ENCODE measurements at regions not wholly inside any gene's neighbourhood (a gene's known extent, or its start where the extent isn't known, plus 50 kb on each side); places are given as distances from the start of the nearest gene placed in this dataset.
"Not testable (repeated sequence)": the region's sequence is repeated elsewhere in the genome, so short reads cannot be mapped to it uniquely, and the experiment has no call there.

DNA sequence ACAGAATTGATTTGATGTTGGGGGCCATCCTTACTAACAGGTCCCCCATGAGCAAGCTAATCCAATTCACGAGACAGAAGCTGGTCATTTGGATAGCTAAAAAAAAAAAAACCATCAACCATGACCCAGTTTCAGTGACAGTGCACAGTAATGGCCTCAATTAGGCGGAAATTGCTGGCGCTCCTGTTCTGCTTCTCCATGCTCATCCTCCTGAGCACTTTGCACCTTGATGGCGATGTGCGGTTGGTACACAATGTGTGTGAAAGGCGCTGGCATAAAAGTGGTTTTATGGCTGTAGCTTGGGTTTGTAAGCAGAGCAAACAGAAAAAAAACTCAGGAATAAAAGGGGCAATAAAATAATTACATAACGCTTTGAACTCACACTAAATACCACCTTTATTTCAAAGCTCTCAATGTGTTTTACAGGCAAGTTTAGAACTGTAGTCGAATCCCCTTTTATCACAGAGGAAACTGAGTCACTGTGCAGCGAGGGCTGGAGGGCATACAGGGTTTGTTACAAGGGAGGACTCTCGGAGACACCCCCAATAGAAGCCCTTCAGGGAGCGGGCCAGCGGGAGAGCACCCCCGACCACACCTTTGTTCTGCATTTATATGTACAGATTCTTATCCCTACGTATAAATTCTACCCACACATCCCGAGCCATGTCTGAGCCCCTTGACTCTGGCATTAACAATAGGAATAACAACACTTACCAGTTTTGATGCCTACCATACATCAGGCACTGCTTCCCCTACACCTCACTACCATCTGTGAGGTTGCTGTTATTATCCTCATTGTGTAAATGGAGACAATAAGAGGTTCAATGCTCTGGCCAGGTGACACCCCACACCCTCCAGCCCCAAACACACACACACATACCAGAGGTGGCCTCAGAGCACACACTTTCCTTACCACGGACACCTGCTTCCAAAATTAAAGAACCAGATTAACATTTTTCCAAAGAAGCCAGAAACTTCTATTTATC is 213.5 kb upstream of the IRF2BP2 start:
- Histone ChIP-seq H3K27me3 (no peaks in the 10 kb centered on the region), H3K36me3 (no peaks in the 10 kb centered on the region), H3K9me3 (no peaks in the 10 kb centered on the region), H3K4me3 (no peak overlapping the region)
- DNase-seq, result no peak

DNA sequence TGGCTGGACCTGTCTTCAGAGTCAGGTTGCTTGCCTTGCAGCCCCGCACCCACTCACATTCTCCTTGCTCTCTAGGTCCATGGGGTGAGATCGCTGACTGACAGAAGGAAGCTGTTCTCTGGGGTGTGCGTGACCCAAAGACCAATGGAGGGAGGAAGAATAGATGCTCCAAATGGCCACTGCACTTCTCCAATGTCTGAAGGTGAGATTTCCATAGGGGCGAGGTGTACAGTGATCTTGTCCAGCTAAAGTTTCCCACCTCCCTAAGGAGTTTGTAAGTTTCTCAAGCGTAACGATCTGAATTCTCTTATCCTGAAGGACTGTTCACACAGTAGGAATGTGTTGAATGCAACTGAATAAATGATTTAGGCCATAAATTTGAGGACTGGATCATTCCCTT is 211.9 kb upstream of the IRF2BP2 start:
- no peak overlapping the region for H3K4me3 ChIP-seq
- DNase-seq, result no peak

GRCh38 chr1:234820597-234820996 is 210.6 kb upstream of the IRF2BP2 start:
- Histone ChIP-seq H3K9me3 (no peaks in the 10 kb centered on the region), H3K4me3 (no peak overlapping the region), H3K27me3 (no peaks in the 10 kb centered on the region), H3K36me3 (no peaks in the 10 kb centered on the region)
- DNase-seq, result no peak

More for the DNA sequence above, 211.9 kb upstream of the IRF2BP2 start:
- Histone ChIP-seq H3K27me3 (no peaks in the 10 kb centered on the region), H3K9me3 (no peaks in the 10 kb centered on the region), H3K36me3 (no peaks in the 10 kb centered on the region)

DNA sequence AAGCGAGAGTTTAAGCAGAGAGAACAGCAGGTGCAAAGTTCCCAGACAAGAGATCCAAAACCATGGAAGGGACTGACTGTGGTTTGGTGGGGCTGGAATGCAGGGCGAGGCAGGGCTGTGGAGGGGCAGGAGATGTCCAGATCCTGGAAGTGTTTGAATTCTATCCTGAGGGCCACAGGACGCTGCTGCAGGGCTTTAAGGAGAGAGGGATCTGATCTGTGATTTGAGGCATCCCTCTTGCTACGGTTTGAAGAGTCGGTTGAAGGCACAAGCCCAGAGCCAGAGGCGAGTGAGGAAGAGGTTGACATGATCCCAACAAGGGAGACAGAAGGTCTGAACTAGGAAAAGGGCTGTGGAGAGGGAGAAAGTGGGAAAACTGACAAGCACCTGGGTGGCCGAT is 209.9 kb upstream of the IRF2BP2 start:
- H3K4me3 ChIP-seq, DNase-seq, H3K36me3 ChIP-seq, H3K9me3 ChIP-seq, H3K27me3 ChIP-seq: not testable (repeated sequence)

DNA sequence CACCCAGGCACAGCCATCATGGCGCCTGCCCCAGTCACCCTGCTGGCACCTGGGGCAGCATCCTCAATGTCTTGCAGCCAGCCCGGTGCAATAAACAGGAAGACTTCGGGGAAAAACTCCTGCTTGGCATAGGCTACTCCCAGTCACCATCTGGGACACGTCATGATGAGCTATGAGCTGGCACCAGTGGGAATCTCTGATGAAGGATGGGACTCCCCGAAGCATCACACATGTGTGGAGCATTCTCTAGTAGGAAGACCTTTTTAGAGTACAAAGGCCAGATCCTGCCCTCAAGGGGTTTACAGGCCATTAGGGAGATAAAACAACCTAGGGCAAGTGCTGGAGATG is 208.0 kb upstream of the IRF2BP2 start:
- H3K27me3 ChIP-seq, H3K4me3 ChIP-seq, H3K36me3 ChIP-seq, H3K9me3 ChIP-seq: not testable (repeated sequence)
- DNase-seq, result peak; percentile 80

- H3K9me3 ChIP-seq, H3K4me3 ChIP-seq, DNase-seq, H3K36me3 ChIP-seq, H3K27me3 ChIP-seq: not testable (repeated sequence)
Measured at GRCh38 chr1:234817313-234818039, 207.5 kb upstream of the IRF2BP2 start.

GRCh38 chr1:234816864-234817263 is 206.9 kb upstream of the IRF2BP2 start:
- H3K27me3 ChIP-seq, H3K9me3 ChIP-seq, H3K4me3 ChIP-seq, DNase-seq, H3K36me3 ChIP-seq: not testable (repeated sequence)

GRCh38 chr1:234816186-234816851 is 206.3 kb upstream of the IRF2BP2 start:
- peak; percentile 78 for DNase-seq
- not testable (repeated sequence) for H3K4me3 ChIP-seq, H3K9me3 ChIP-seq, H3K27me3 ChIP-seq, H3K36me3 ChIP-seq

- not testable (repeated sequence) for H3K27me3 ChIP-seq, H3K4me3 ChIP-seq, H3K36me3 ChIP-seq, DNase-seq, H3K9me3 ChIP-seq
Measured at GRCh38 chr1:234815295-234815815, 205.4 kb upstream of the IRF2BP2 start.

GRCh38 chr1:234814235-234814634 is 204.3 kb upstream of the IRF2BP2 start:
- H3K4me3 ChIP-seq, H3K9me3 ChIP-seq, DNase-seq, H3K27me3 ChIP-seq, H3K36me3 ChIP-seq: not testable (repeated sequence)

- H3K4me3 ChIP-seq, H3K9me3 ChIP-seq, H3K27me3 ChIP-seq, H3K36me3 ChIP-seq: not testable (repeated sequence)
- DNase-seq, result peak; percentile 95
Measured at GRCh38 chr1:234811824-234812223, 201.8 kb upstream of the IRF2BP2 start.

- not testable (repeated sequence) for H3K9me3 ChIP-seq, DNase-seq, H3K4me3 ChIP-seq, H3K36me3 ChIP-seq, H3K27me3 ChIP-seq
Measured at GRCh38 chr1:234810726-234811125, 200.7 kb upstream of the IRF2BP2 start.

DNA sequence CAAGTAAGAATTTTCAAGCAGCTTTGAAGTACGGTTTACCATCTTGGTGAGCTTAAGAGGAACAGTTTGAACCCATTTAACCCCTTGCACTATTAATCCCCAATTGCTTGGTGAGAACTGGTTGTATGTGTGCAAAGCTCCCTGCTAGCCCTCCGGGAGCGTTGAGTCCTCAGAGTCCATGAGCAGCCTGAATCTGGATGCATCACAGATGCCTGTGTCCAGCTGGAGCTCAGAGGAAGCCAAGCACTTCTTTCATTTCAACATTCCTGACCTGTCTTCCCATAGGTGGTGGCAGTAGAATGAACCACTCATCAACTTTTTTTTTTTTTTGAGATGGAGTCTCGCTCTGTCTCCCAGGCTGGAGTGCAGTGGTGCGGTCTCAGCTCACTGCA is 199.9 kb upstream of the IRF2BP2 start:
- not testable (repeated sequence) for H3K36me3 ChIP-seq, H3K27me3 ChIP-seq, H3K4me3 ChIP-seq, H3K9me3 ChIP-seq
- DNase-seq, result peak; percentile 57

DNA sequence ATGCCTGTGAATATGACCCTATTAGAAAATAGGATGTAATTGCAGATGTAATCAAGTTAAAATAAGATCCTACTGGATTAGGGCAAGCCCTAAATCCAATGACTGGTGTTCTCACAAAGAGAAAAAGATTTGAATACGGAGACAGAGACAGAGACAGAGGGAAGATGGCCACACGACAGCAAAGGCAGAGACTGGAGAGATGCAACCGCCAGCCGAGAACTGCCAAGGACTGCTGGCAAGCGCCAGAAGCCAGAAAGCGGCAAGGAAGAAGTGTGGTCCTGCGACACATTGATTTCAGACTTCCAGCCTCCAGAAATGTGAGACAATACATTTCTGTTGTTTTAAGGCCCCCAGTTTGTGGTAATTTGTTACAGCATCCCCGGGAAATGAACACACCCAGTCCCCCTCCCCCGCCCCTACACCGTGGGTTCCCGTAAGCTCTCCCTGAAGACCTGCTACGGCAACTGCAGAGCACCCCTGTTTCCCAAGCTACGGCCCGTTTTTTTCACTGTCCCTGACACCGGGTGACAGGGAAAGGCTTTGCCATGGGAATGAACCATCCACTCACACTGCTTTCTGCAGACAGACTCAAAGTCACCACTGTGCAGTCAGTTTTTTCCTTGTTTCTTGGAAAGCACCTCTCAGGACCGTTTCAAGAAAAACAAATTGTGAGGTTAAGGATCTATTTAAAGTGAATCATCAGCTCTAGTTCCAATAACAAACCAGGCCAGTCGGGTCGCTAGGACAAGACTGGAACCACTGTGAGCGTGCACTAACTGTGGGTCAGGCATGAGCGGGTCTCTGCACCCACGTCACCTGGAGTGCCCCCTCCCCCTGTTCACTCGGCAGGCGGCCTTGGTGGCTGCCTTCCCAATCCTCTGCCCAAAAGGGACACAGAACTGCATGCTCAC is 199.2 kb upstream of the IRF2BP2 start:
- H3K36me3 ChIP-seq, H3K4me3 ChIP-seq, H3K27me3 ChIP-seq, H3K9me3 ChIP-seq: not testable (repeated sequence)
- DNase-seq, result peak; percentile 85

DNA sequence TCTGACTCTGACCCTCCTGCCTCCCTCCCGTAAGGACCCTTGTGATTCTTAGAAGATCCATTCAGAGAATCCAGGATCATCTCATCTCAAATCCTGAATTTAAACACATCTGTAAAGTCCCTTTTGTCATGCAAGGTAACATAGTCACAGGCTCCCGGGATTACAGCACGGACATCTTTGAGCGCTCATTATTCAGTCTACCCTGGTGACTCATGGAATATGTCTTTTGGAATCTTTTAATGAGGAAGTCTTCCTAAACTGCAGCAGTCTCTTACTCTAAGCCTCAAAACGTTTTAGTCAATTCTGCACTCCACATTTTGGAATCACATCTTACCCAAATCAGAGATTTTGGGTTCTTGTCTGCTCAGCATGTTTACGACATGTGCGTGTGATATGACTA is 198.5 kb upstream of the IRF2BP2 start:
- not testable (repeated sequence) for H3K9me3 ChIP-seq, H3K27me3 ChIP-seq, H3K36me3 ChIP-seq, DNase-seq, H3K4me3 ChIP-seq

DNA sequence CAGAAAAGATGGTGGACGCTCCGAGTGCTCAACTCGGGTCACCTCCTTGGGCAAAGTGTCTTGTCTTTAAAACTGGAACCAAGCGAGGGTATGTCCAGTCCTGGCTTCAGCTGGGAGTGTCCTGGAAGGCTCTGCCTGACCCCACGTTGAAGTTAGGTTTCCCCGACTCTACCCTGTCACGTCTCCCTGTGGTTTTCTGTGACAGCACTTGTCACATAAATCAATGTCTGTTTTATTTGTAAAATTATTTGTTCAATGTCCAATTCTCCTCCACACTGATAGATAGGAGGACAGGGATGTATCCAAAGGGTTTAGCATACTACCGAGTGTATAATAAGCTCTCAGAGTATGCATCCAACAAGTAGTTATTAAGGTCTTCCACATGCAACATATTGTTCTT is 197.7 kb upstream of the IRF2BP2 start:
- not testable (repeated sequence) for H3K36me3 ChIP-seq, H3K4me3 ChIP-seq, H3K9me3 ChIP-seq, H3K27me3 ChIP-seq, DNase-seq

Data from MG63 (cell line).